GM12878 (cell line): ENCODE measurements at regions not wholly inside any gene's neighbourhood (a gene's known extent, or its start where the extent isn't known, plus 50 kb on each side); places are given as distances from the start of the nearest gene placed in this dataset.

Experiments used
- ATAC-seq: fragments of 200-7000 bp; cut with Tn5 transposase; 3 replicates; pipeline ENCODE4 v1.9.1; 2020; ENCODE audit warnings: mild to moderate bottlenecking, moderate library complexity
- BruUV-seq: library from RNA; stranded (reverse); fragments of 400-500 nt; replicated peaks from 2 replicates; lab custom pipeline; 2021; lab: Mats Ljungman, UMichigan
- CTCF ChIA-PET: fragments of 300-600 bp; sonication (Branson Sonifier 250); formaldehyde crosslinking; extraction: SDS; loops from one replicate; lab custom pipeline; 2021; ENCODE audit warnings: inconsistent platforms; lab: Yijun Ruan, JAX
- POLR2A ChIA-PET: fragments of 350-600 bp; formaldehyde crosslinking; extraction: SDS; loops from one replicate; lab custom pipeline; 2021; ENCODE audit warnings: inconsistent platforms; lab: Charles Lee
- RAD21 ChIA-PET: fragments of 300-600 bp; sonication (Branson Sonifier 250); formaldehyde crosslinking; loops from one replicate; lab custom pipeline; 2023; ENCODE audit warnings: antibody characterized with exemption; ENCODE audit not compliant: unreplicated experiment; lab: Charles Lee
- SMC1A ChIA-PET: fragments of 300-600 bp; sonication (Branson Sonifier 250); formaldehyde crosslinking; loops from one replicate; lab custom pipeline; 2023; ENCODE audit not compliant: unreplicated experiment, uncharacterized antibody; lab: Charles Lee
- DNase-seq: peaks from one replicate; pipeline ENCODE4 v3.0.0-alpha.2; 2011; ENCODE audit warnings: low read depth, low spot score
- FAIRE-seq: peaks from 3 replicates; lab custom pipeline; 2011; peaks lifted over from hg19 to GRCh38; lab: Jason Lieb, UNC
- H2AFZ ChIP-seq: 2 replicates; pipeline ENCODE4 v1.6.0; 2011; ENCODE audit warnings: low read depth, low read length, control low read depth; ENCODE audit not compliant: control insufficient read depth
- H3K27ac ChIP-seq: 2 replicates; pipeline ENCODE4 v1.5.1; 2011; ENCODE audit warnings: control low read depth; ENCODE audit not compliant: control insufficient read depth, insufficient read depth
- H3K27me3 ChIP-seq, 2 experiments: replicated peaks in 1 of 2; 2 replicates each; pipeline versions ENCODE4 v1.6.0 to v1.6.1; 2011; ENCODE audit warnings: low read length in 1 of 2; ENCODE audit not compliant: control insufficient read depth in 2 of 2, insufficient read depth in 2 of 2
- H3K36me3 ChIP-seq, 2 experiments: 2 replicates each; pipeline ENCODE4 v1.5.1; 2011; ENCODE audit warnings: low read length in 1 of 2; ENCODE audit not compliant: control insufficient read depth in 2 of 2, insufficient read depth in 2 of 2
- H3K4me1 ChIP-seq: 2 replicates; pipeline ENCODE4 v1.6.1; 2011; ENCODE audit warnings: mild to moderate bottlenecking, low read length, moderate library complexity, mixed read lengths; ENCODE audit not compliant: control insufficient read depth, insufficient read depth
- H3K4me2 ChIP-seq: 2 replicates; pipeline ENCODE4 v1.6.0; 2011; ENCODE audit warnings: control low read depth; ENCODE audit not compliant: control insufficient read depth, insufficient read depth
- H3K4me3 ChIP-seq: fragments of 200-600 bp; sonication (generic); 2 replicates; pipeline ENCODE4 v1.5.1; 2016
- H3K79me2 ChIP-seq: 2 replicates; pipeline ENCODE4 v1.6.0; 2011; ENCODE audit warnings: low read length; ENCODE audit not compliant: control insufficient read depth, insufficient read depth
- H3K9ac ChIP-seq: 2 replicates; pipeline ENCODE4 v1.8.0; 2011; ENCODE audit warnings: low read length, control low read depth, mixed read lengths; ENCODE audit not compliant: control insufficient read depth, insufficient read depth
- H3K9me3 ChIP-seq: replicated peaks from 3 replicates; pipeline ENCODE4 v1.5.1; 2011; ENCODE audit warnings: mild to moderate bottlenecking, low read length; ENCODE audit not compliant: control insufficient read depth, insufficient read depth
- H4K20me1 ChIP-seq: 2 replicates; pipeline ENCODE4 v1.6.0; 2011; ENCODE audit not compliant: control insufficient read depth, insufficient read depth
- DPF2 ChIP-seq: fragments of 450-650 bp; IDR thresholded peaks from 2 replicates; pipeline ENCODE4 v1.6.1; 2017; ENCODE audit warnings: mild to moderate bottlenecking
- MEF2B ChIP-seq: fragments of 450-650 bp; IDR thresholded peaks from 2 replicates; pipeline ENCODE4 v1.6.1; 2018; ENCODE audit warnings: mild to moderate bottlenecking, moderate library complexity; ENCODE audit not compliant: partially characterized antibody, poor library complexity, severe bottlenecking
- MYB ChIP-seq: fragments of 150-350 bp; IDR thresholded peaks from 2 replicates; pipeline ENCODE4 v1.6.1; 2014; ENCODE audit warnings: mild to moderate bottlenecking, low read depth, low read length, borderline replicate concordance
- NRF1 ChIP-seq: conservative IDR thresholded peaks from 2 replicates; pipeline ENCODE4 v1.6.1; 2011; ENCODE audit warnings: mild to moderate bottlenecking, low read depth, low read length, improper control_type of control experiment
- RAD21 ChIP-seq: IDR thresholded peaks from 2 replicates; pipeline ENCODE4 v1.6.1; 2011; ENCODE audit warnings: mild to moderate bottlenecking, low read depth, low read length, moderate library complexity; ENCODE audit not compliant: insufficient read depth
- SIN3A ChIP-seq: IDR thresholded peaks from 2 replicates; pipeline ENCODE4 v1.6.1; 2012; ENCODE audit warnings: low read depth, low read length, improper control_type of control experiment
- SPI1 ChIP-seq: IDR thresholded peaks from 2 replicates; pipeline ENCODE4 v1.6.1; 2011; ENCODE audit warnings: low read depth, mild to moderate bottlenecking, low read length, moderate library complexity, borderline replicate concordance; ENCODE audit not compliant: insufficient read depth
- TBL1XR1 ChIP-seq: IDR thresholded peaks from 2 replicates; pipeline ENCODE4 v1.6.1; 2012; ENCODE audit warnings: low read depth, low read length, improper control_type of control experiment
- TCF7 ChIP-seq: IDR thresholded peaks from 2 replicates; pipeline ENCODE4 v1.6.1; 2014; ENCODE audit warnings: antibody characterized with exemption, borderline replicate concordance
- WGBS: methylation state at CpG from one replicate; pipeline ENCODE4 v1.1.6; 2016; ENCODE audit warnings: low lambda C conversion rate; ENCODE audit not compliant: insufficient replicate concordance, insufficient coverage; ENCODE audit errors: missing lambda C conversion rate; 5-methylcytosine and 5-hydroxymethylcytosine counted together
- in situ Hi-C: fragments of 300-500 bp; cut with MboI; formaldehyde crosslinking; loops from 9 replicates; pipeline ENCODE4 v1.14.3; 2018; ENCODE audit warnings: mixed read lengths
- intact Hi-C: fragments of 100-400 bp; cut with micrococcal nuclease; formaldehyde crosslinking; loops from one replicate; pipeline ENCODE4 v1.14.2; 2022; ENCODE audit not compliant: unreplicated experiment
- TF ChIP-seq, protein P1 (sequence below): IDR thresholded peaks from 2 replicates; pipeline ENCODE4 v1.6.1; 2011; ENCODE audit warnings: borderline replicate concordance, low read depth, mild to moderate bottlenecking, moderate library complexity, mixed read lengths, low read length; ENCODE audit not compliant: insufficient read depth; ENCODE audit errors: extremely low read length

DNA sequence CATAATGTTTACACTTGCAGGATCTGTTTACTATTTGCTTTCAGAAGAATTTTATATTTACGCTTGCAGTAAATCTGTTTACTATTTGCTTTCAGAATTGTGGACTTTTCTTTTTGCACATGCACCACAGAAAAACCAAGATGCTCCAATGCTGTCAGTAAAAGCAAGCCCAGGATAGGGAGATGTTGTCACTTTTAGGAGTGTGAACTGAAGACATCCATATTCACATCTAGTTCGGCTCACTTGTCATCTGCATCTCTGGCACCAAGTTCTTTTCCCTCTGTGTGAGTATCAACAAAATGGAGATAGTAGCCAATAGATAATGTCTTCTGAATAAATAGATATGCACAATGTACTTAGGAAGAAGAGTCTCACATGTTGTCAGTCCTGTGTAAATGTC, 109.3 kb upstream of the MXRA5 start:
- ChIA-PET SMC1A (no interaction called here), POLR2A (no interaction called here), RAD21 (no interaction called here), CTCF (no interaction called here)
- no TSS peak for BruUV-seq
- Histone ChIP-seq H3K4me3 (no peak overlapping the region), H3K9me3 (no peaks in the 10 kb centered on the region), H3K4me1 (no peaks in the 10 kb centered on the region), H3K4me2 (no peak overlapping the region), H3K9ac (no peak overlapping the region), H4K20me1 (no peaks in the 10 kb centered on the region), H3K27ac (no peak overlapping the region), H3K36me3 (no peaks in the 10 kb centered on the region), H3K79me2 (no peaks in the 10 kb centered on the region), H3K27me3 (no peaks in the 10 kb centered on the region), H2AFZ (no peak overlapping the region)
- ATAC-seq, result no peak
- no peak for DNase-seq
- FAIRE-seq, result no peak
- TF ChIP-seq SPI1, result no peak
- in situ Hi-C loops (no loop called here), intact Hi-C loops (no loop called here)
- 21% methylated on average over 2 of the region's 2 CpGs for WGBS

DNA sequence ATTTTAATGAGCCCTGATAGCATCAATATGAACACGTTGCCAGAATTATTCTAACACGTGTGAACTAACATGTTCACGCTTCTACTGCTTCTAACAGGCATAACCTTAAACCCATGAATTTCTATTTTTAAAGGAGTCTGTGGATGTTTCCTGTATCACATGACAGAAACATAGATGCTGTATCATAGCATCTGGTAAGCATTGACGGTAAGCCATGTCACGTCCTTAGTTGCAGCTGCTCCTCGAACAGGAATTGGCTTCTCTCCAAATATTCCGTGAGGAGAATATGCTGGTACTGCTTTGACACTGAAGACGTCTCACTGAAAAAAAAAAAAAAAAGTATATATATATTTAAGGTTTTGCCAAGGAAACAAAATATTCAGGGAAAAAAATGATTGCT, 105.1 kb upstream of the MXRA5 start:
- in situ Hi-C loops (no loop called here), intact Hi-C loops (no loop called here)
- FAIRE-seq (no peak), DNase-seq (no peak), ATAC-seq (no peak)
- Histone ChIP-seq H3K4me2 (no peak overlapping the region), H3K27ac (no peak overlapping the region), H3K79me2 (no peaks in the 10 kb centered on the region), H3K4me1 (no peaks in the 10 kb centered on the region), H3K27me3 (no peaks in the 10 kb centered on the region), H3K4me3 (no peak overlapping the region), H4K20me1 (no peaks in the 10 kb centered on the region), H3K36me3 (no peaks in the 10 kb centered on the region), H3K9me3 (no peaks in the 10 kb centered on the region), H3K9ac (no peak overlapping the region), H2AFZ (no peak overlapping the region)
- 32% methylated on average over 7 of the region's 8 CpGs for WGBS
- TF ChIP-seq TCF7 (no peak), MYB (no peak), TBL1XR1 (no peak), MEF2B (no peak), DPF2 (no peak), SIN3A (no peak), NRF1 (no peak), RAD21 (no peak)
- TF ChIP-seq, protein P1, sequence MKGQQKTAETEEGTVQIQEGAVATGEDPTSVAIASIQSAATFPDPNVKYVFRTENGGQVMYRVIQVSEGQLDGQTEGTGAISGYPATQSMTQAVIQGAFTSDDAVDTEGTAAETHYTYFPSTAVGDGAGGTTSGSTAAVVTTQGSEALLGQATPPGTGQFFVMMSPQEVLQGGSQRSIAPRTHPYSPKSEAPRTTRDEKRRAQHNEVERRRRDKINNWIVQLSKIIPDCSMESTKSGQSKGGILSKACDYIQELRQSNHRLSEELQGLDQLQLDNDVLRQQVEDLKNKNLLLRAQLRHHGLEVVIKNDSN, result no peak
- RAD21 ChIA-PET, result no interaction called here
- POLR2A ChIA-PET, result no interaction called here
- SMC1A ChIA-PET, result no interaction called here
- no TSS peak for BruUV-seq
- CTCF ChIA-PET, result no interaction called here
